Endodermal cell (in vitro differentiated cells): ENCODE measurements at regions not wholly inside any gene's neighbourhood (a gene's known extent, or its start where the extent isn't known, plus 50 kb on each side); places are given as distances from the start of the nearest gene placed in this dataset.

Experiments
- DNase-seq: peaks from one replicate; pipeline ENCODE4 v3.0.0-alpha.2; 2017
- H3K27ac ChIP-seq: 2 replicates; pipeline ENCODE4 v1.5.1; 2013; ENCODE audit warnings: mild to moderate bottlenecking, low read depth, low read length, moderate library complexity
- H3K27me3 ChIP-seq: 2 replicates; pipeline ENCODE4 v1.6.1; 2013; ENCODE audit warnings: mild to moderate bottlenecking, low read length, moderate library complexity; ENCODE audit not compliant: insufficient read depth, control insufficient read depth, poor library complexity, severe bottlenecking
- H3K36me3 ChIP-seq: 2 replicates; pipeline ENCODE4 v1.7.0; 2013; ENCODE audit warnings: mild to moderate bottlenecking, low read length, moderate library complexity; ENCODE audit not compliant: control insufficient read depth, insufficient read depth
- H3K4me1 ChIP-seq: one replicate; pipeline ENCODE4 v1.7.0; 2013; ENCODE audit warnings: low read length; ENCODE audit not compliant: control insufficient read depth, insufficient read depth
- H3K4me3 ChIP-seq: 2 replicates; pipeline ENCODE4 v1.5.1; 2013; ENCODE audit warnings: mild to moderate bottlenecking, low read length, moderate library complexity
- H3K9ac ChIP-seq: 2 replicates; pipeline ENCODE4 v1.6.1; 2013; ENCODE audit warnings: mild to moderate bottlenecking, low read length, moderate library complexity; ENCODE audit not compliant: poor library complexity, severe bottlenecking; ENCODE audit errors: extremely low read depth
- H3K9me3 ChIP-seq: 2 replicates; pipeline ENCODE4 v1.6.1; 2013; ENCODE audit warnings: mild to moderate bottlenecking, low read length, moderate library complexity; ENCODE audit not compliant: control insufficient read depth
- H3K27ac Mint-ChIP-seq: 2 replicates; pipeline ENCODE4 v1.8.0; 2020; ENCODE audit warnings: mixed read lengths
- H3K27me3 Mint-ChIP-seq: 2 replicates; pipeline ENCODE4 v1.8.0; 2021; ENCODE audit warnings: mild to moderate bottlenecking, mixed read lengths; ENCODE audit not compliant: insufficient read depth
- H3K36me3 Mint-ChIP-seq: 2 replicates; pipeline ENCODE4 v1.8.0; 2020; ENCODE audit warnings: low read depth, mixed read lengths
- H3K4me1 Mint-ChIP-seq: 2 replicates; pipeline ENCODE4 v1.8.0; 2020; ENCODE audit warnings: mixed read lengths
- H3K4me3 Mint-ChIP-seq: 2 replicates; pipeline ENCODE4 v1.8.0; 2020; ENCODE audit warnings: mild to moderate bottlenecking, moderate library complexity, mixed read lengths
- H3K9me3 Mint-ChIP-seq: 2 replicates; pipeline ENCODE4 v1.8.0; 2020; ENCODE audit warnings: mild to moderate bottlenecking, mixed read lengths
- CTCF ChIP-seq: fragments of 200-600 bp; sonication (generic); conservative IDR thresholded peaks from 2 replicates; pipeline ENCODE4 v1.5.0; 2021; ENCODE audit warnings: antibody characterized with exemption, mild to moderate bottlenecking
- WGBS, 2 experiments: methylation state at CpG; one replicate each; pipeline versions ENCODE4 v1.1.5 to v1.1.7; 2013; ENCODE audit warnings: missing lambda C conversion rate in 2 of 2, mixed read lengths in 1 of 2; ENCODE audit not compliant: insufficient coverage in 1 of 2, insufficient read length in 1 of 2; 5-methylcytosine and 5-hydroxymethylcytosine counted together

DNA sequence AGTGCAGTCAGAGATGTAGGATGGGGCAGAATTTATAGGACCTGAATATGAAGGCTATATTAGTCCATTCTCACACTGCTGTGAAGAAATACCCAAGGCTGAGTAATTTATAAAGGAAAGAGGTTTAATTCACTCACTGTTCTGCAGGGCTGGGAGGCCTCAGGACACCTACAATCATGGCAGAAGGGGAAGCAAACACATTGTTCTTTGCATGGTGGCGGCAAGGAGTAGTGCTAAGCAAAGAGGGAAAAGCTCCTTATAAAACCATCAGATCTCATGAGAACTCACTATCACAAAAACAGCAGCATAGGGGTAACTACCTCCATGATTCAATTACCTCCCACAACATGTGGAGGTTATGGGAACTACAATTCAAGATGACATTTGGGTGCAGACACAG, 76.8 kb upstream of the MSTN start:
- H3K4me3 Mint-ChIP-seq, result no peak overlapping the region
- WGBS, 2 experiments, result 86% methylated on average over 1 of the region's 1 CpG; no CpG with 5 or more reads in 1 of the 2 experiments

DNA sequence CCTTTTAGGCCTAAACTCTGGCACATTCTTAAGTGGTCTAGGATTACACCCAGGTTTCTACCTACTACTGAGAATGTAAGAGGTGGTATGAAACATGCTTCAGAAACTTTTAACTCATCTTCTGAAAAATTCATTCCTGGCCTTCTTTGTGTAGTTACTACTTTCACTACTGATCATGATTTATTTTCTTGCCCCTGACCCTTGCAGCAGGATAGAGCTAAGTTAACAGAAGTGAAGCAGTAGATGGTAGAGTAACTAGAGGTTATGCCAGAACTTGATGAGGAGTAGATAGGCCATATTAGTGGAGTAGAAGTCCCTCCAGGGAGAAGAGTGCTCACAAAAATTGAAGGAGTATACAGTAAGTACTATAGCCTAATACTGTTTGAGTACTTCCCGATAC, 75.5 kb upstream of the MSTN start:
- Histone ChIP-seq H3K9ac (no peak overlapping the region), H3K27ac (no peak overlapping the region), H3K27me3 (no peaks in the 10 kb centered on the region), H3K36me3 (no peaks in the 10 kb centered on the region), H3K4me3 (no peak overlapping the region), H3K4me1 (no peaks in the 10 kb centered on the region), H3K9me3 (peaks cover 54% of the 10 kb centered on the region)
- H3K9me3 Mint-ChIP-seq, result peaks cover 67% of the 10 kb centered on the region
- H3K4me1 Mint-ChIP-seq, result no peaks in the 10 kb centered on the region
- peaks cover 47% of the 10 kb centered on the region for H3K36me3 Mint-ChIP-seq
- no peak for TF ChIP-seq CTCF
- H3K4me3 Mint-ChIP-seq, result no peak overlapping the region
- H3K27ac Mint-ChIP-seq, result no peak overlapping the region
- WGBS, 2 experiments, result 85% methylated on average over 1 of the region's 1 CpG; no CpG with 5 or more reads in 1 of the 2 experiments
- no peak for DNase-seq
- no peaks in the 10 kb centered on the region for H3K27me3 Mint-ChIP-seq

More for the DNA sequence above, 76.8 kb upstream of the MSTN start:
- no peaks in the 10 kb centered on the region for H3K27me3 Mint-ChIP-seq
- H3K27ac ChIP-seq, result no peak overlapping the region
- no peak overlapping the region for H3K4me3 ChIP-seq
- H3K4me1 ChIP-seq, result no peaks in the 10 kb centered on the region
- H3K9me3 Mint-ChIP-seq, result peaks cover 65% of the 10 kb centered on the region
- H3K36me3 ChIP-seq, result no peaks in the 10 kb centered on the region
- no peak overlapping the region for H3K27ac Mint-ChIP-seq
- peaks cover 47% of the 10 kb centered on the region for H3K36me3 Mint-ChIP-seq
- H3K27me3 ChIP-seq, result no peaks in the 10 kb centered on the region
- peaks cover 50% of the 10 kb centered on the region for H3K9me3 ChIP-seq
- H3K9ac ChIP-seq, result no peak overlapping the region
- no peak for TF ChIP-seq CTCF
- no peaks in the 10 kb centered on the region for H3K4me1 Mint-ChIP-seq
- DNase-seq, result no peak

DNA sequence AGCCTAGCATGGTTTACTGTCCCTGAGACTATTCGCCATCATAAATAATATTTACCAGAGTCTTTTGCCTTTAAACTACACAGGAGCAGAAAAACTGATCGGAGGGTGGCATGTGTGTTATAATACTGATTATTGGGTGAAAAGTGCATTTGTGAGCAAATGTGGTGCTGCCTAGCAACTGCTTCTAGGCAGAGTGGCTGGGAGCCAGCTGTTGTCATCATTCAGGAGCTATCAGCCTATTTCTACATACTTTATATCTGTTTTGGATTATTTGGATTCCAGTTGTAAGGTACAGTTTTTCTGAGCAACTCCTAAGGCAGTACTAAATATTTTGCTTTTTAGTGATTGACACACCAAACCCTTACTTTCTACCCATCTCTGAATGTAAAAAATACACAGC, 75.0 kb upstream of the MSTN start:
- no peaks in the 10 kb centered on the region for H3K4me1 ChIP-seq
- H3K9me3 ChIP-seq, result peaks cover 54% of the 10 kb centered on the region
- Mint-ChIP-seq H3K27me3 (no peaks in the 10 kb centered on the region), H3K4me3 (no peak overlapping the region), H3K9me3 (peaks cover 67% of the 10 kb centered on the region), H3K36me3 (peaks cover 47% of the 10 kb centered on the region), H3K27ac (no peak overlapping the region), H3K4me1 (no peaks in the 10 kb centered on the region)
- WGBS, 2 experiments, result 84% methylated on average over 2 of the region's 2 CpGs; no CpG with 5 or more reads in 1 of the 2 experiments
- TF ChIP-seq CTCF, result no peak
- no peak overlapping the region for H3K4me3 ChIP-seq
- H3K27me3 ChIP-seq, result no peaks in the 10 kb centered on the region
- no peaks in the 10 kb centered on the region for H3K36me3 ChIP-seq
- no peak for DNase-seq
- H3K9ac ChIP-seq, result no peak overlapping the region
- H3K27ac ChIP-seq, result no peak overlapping the region
